ENCODE measurements at regions not wholly inside any gene's neighbourhood (a gene's known extent, or its start where the extent isn't known, plus 50 kb on each side); places are given as distances from the start of the nearest gene placed in this dataset.

GRCh38 chr9:93826905-93827544, 128.1 kb downstream of the BARX1 start:
- no peak overlapping the region for H3K27ac ChIP-seq (ENCODE audit: low read depth, low read length)
- intact Hi-C loops (cut with micrococcal nuclease) = loop anchor here (1.0 to 2.0 kb wide), 2 partner anchors 136 to 386 kb away; no protein-coding TSS in a partner anchor
- H3K4me3 Mint-ChIP-seq = peak overlapping the region in 8 of 10 donors; percentile 36 to 72 (median 43)
- H3K27me3 ChIP-seq (ENCODE audit: control insufficient read depth in 2 of 2, insufficient read depth in 2 of 2, low read length in 2 of 2) = peaks cover 0 to 4% of the 10 kb centered on the region in 2 donors
- peaks cover 3 to 15% (median 12%) of the 10 kb centered on the region in 7 donors for H3K4me1 Mint-ChIP-seq
- H3K9me3 ChIP-seq (ENCODE audit: control insufficient read depth in 2 of 3, low read length in 3 of 3) = no peaks in the 10 kb centered on the region
- DNase-seq (peak in 1 of 9 donors; percentile 3), ATAC-seq (peak; percentile 8)
- H3K27me3 Mint-ChIP-seq = peaks cover 35 to 65% (median 53%) of the 10 kb centered on the region in 5 donors
- H3K36me3 ChIP-seq (ENCODE audit: control insufficient read depth in 2 of 3, insufficient read depth in 3 of 3, low read length in 3 of 3) = no peaks in the 10 kb centered on the region
- H3K4me3 ChIP-seq (ENCODE audit: low read length) = no peak overlapping the region
- peaks cover 0 to 4% (median under 1%) of the 10 kb centered on the region in 11 donors for H3K9me3 Mint-ChIP-seq
- no peak overlapping the region for H3K27ac Mint-ChIP-seq
- ChIA-PET POLR2A (no interaction called here), CTCF (interaction anchor here (2.5 kb wide), 1 partner anchor 136 kb away, joined by 10 read pairs; no protein-coding TSS in a partner anchor)
- no peaks in the 10 kb centered on the region for H3K4me1 ChIP-seq (ENCODE audit: control insufficient read depth in 2 of 2, insufficient read depth in 2 of 2, low read length in 2 of 2)
- H3K36me3 Mint-ChIP-seq = peaks cover 0 to 5% (median 0%) of the 10 kb centered on the region in 5 donors

DNA sequence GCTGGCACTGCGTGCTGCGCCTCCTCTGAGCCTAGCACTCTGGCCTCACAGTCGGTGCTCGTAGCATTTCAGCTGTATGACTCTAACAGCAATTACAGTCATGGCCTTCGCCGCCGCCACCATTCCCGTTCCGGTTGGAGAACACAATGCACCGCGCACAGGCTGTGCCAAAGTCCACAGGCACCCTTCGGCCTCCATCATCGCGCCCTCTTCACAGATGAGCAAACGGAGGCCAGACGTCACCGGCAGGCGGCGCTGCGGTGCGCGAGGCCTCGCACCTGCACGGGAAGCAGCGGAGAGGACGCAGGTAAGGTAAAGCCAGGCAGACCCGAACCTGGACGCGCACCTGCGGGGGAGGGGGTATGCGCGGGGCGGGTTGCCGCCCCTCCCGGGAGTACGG, 128.9 kb downstream of the BARX1 start:
- no peak overlapping the region for H3K4me3 ChIP-seq (ENCODE audit: low read length)
- no peak overlapping the region for H3K27ac Mint-ChIP-seq
- no peaks in the 10 kb centered on the region for H3K9me3 ChIP-seq (ENCODE audit: control insufficient read depth in 2 of 3, low read length in 3 of 3)
- peak; percentile 14 to 55 (median 41) for DNase-seq
- intact Hi-C loops (cut with micrococcal nuclease) = loop anchor here (1.0 to 2.0 kb wide), 2 partner anchors 137 to 387 kb away; no protein-coding TSS in a partner anchor
- H3K9me3 Mint-ChIP-seq = peaks cover 0 to 7% (median 4%) of the 10 kb centered on the region in 11 donors
- peak; percentile 36 for ATAC-seq
- ChIA-PET CTCF (interaction anchor here (1.0 to 2.5 kb wide), 2 partner anchors 136 to 142 kb away, joined by 3 to 10 read pairs; no protein-coding TSS in a partner anchor), POLR2A (no interaction called here)
- peak overlapping the region in 8 of 10 donors; percentile 14 to 72 (median 49) for H3K4me3 Mint-ChIP-seq
- H3K27ac ChIP-seq (ENCODE audit: low read depth, low read length) = no peak overlapping the region
- H3K27me3 ChIP-seq (ENCODE audit: control insufficient read depth in 2 of 2, insufficient read depth in 2 of 2, low read length in 2 of 2) = peaks cover 0 to 4% of the 10 kb centered on the region in 2 donors
- H3K36me3 ChIP-seq (ENCODE audit: control insufficient read depth in 2 of 3, insufficient read depth in 3 of 3, low read length in 3 of 3) = no peaks in the 10 kb centered on the region
- peaks cover 3 to 15% (median 12%) of the 10 kb centered on the region in 7 donors for H3K4me1 Mint-ChIP-seq
- H3K4me1 ChIP-seq (ENCODE audit: control insufficient read depth in 2 of 2, insufficient read depth in 2 of 2, low read length in 2 of 2) = no peaks in the 10 kb centered on the region
- H3K36me3 Mint-ChIP-seq = peaks cover 0 to 5% (median 0%) of the 10 kb centered on the region in 5 donors
- H3K27me3 Mint-ChIP-seq = peaks cover 34 to 73% (median 56%) of the 10 kb centered on the region in 5 donors

DNA sequence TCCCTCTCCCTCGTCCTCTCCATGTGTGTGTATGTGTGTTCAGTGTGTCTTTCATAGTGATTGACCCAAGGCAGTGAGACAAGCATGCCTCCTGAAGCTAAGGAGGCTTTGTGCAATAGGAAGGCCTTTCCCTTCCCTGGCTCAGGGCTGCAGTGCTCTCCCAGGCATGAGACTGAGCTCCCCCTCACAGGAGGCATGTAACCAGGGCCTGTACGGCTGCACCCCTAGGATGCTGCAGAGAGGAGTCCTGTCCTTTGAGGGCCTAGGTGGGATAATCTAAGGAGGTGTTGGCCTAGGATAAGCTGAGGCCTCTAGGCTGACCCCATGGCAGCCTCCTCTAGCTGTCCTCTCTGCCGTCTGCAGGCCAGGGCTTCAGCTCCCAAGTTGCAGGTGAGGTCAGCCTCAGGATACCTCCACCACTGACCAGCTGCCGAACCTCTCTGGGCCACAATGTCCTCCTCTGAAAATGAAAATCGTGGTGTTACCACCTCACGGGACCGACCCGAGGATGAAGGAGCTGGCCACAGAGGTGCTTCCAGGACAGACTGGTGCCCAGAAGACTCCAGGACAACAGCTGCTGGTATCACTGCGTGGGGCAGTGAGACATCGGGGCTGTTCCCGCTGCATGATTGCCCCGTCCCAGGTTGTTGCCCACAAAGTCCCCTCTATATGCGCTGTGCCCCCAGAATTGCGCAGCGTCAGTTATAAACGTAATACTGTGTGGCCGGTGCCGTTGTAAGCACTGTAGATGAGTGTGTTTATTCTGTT, 129.6 kb downstream of the BARX1 start:
- no peaks in the 10 kb centered on the region for H3K9me3 ChIP-seq (ENCODE audit: control insufficient read depth in 2 of 3, low read length in 3 of 3)
- peak overlapping the region in 1 of 10 donors; percentile 60 for H3K4me3 Mint-ChIP-seq
- no peak for DNase-seq

DNA sequence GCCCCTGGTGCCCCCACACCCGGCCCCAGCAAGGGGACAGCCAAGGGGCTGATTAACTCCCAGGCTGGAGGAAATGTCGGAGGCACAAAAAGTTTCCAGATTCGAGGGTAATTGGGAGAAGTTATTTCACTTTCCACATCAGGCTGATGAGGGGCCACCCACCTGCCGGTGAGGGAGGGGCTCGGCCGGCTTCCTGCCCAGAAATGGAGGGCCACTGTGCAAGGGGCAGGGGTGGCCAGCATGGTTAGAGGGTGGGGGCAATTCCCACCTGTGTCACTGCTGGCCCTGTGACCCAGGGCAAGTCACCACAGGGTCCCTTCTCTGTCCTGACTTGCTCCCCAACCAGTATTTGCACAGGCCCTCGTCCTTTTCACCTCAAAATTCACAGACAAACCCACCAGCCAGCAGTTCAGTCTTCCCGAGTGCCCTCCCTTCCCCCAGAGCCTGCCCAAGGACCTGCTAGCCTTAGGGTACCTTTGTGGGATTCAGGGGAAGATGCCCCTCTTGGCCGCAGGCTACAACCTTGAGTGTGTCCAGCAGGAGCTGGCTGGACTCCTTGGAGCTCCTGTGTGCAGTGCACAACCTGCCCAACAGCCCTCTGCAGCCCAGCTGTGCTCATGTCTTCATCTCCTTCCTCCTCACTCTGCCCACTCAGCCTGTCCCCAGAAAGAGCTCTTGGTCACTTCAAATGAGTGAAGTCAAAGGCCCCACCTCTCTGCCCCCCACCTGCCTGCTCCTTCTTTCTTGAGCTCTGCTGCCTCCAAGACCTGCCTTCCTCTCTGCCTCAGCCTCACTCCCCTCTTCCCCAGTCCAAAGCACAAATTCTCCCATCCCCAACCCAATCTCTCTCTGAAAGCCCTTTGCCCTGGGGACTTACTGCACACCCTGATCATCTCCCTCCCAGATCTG, 130.5 kb downstream of the BARX1 start:
- Mint-ChIP-seq H3K27me3 (peaks cover 31 to 78% (median 62%) of the 10 kb centered on the region in 5 donors), H3K36me3 (peaks cover 0 to 5% (median 0%) of the 10 kb centered on the region in 5 donors), H3K4me3 (no peak overlapping the region), H3K27ac (no peak overlapping the region), H3K9me3 (peaks cover 0 to 7% (median 4%) of the 10 kb centered on the region in 11 donors), H3K4me1 (peaks cover 3 to 15% (median 12%) of the 10 kb centered on the region in 7 donors)
- ChIA-PET POLR2A (no interaction called here), CTCF (interaction anchor here (0.6 to 1.0 kb wide), 2 partner anchors 21 to 140 kb away, joined by 3 to 4 read pairs; no protein-coding TSS in a partner anchor)
- Histone ChIP-seq H3K27me3 (ENCODE audit: control insufficient read depth in 2 of 2, insufficient read depth in 2 of 2, low read length in 2 of 2) (peaks cover 0 to 4% of the 10 kb centered on the region in 2 donors), H3K27ac (ENCODE audit: low read depth, low read length) (no peak overlapping the region), H3K4me1 (ENCODE audit: control insufficient read depth in 2 of 2, insufficient read depth in 2 of 2, low read length in 2 of 2) (no peaks in the 10 kb centered on the region), H3K4me3 (ENCODE audit: low read length) (no peak overlapping the region), H3K36me3 (ENCODE audit: control insufficient read depth in 2 of 3, insufficient read depth in 3 of 3, low read length in 3 of 3) (no peaks in the 10 kb centered on the region), H3K9me3 (ENCODE audit: control insufficient read depth in 2 of 3, low read length in 3 of 3) (no peaks in the 10 kb centered on the region)
- no peak for DNase-seq
- ATAC-seq = no peak
- intact Hi-C loops (cut with micrococcal nuclease) = no loop called here

More for the DNA sequence above, 129.6 kb downstream of the BARX1 start:
- CTCF ChIA-PET = interaction anchor here (0.6 to 2.5 kb wide), 3 partner anchors 95 to 141 kb away, joined by 3 to 10 read pairs (median 3); no protein-coding TSS in a partner anchor
- Mint-ChIP-seq H3K4me1 (peaks cover 3 to 15% (median 12%) of the 10 kb centered on the region in 7 donors), H3K27ac (no peak overlapping the region), H3K9me3 (peaks cover 0 to 7% (median 4%) of the 10 kb centered on the region in 11 donors), H3K36me3 (peaks cover 0 to 5% (median 0%) of the 10 kb centered on the region in 5 donors), H3K27me3 (peaks cover 31 to 73% (median 55%) of the 10 kb centered on the region in 5 donors)
- POLR2A ChIA-PET = no interaction called here
- peaks cover 0 to 4% of the 10 kb centered on the region in 2 donors for H3K27me3 ChIP-seq (ENCODE audit: control insufficient read depth in 2 of 2, insufficient read depth in 2 of 2, low read length in 2 of 2)
- no peaks in the 10 kb centered on the region for H3K4me1 ChIP-seq (ENCODE audit: control insufficient read depth in 2 of 2, insufficient read depth in 2 of 2, low read length in 2 of 2)
- intact Hi-C loops (cut with micrococcal nuclease) = loop anchor here (1.0 to 2.0 kb wide), 2 partner anchors 138 to 387 kb away; no protein-coding TSS in a partner anchor
- no peak overlapping the region for H3K27ac ChIP-seq (ENCODE audit: low read depth, low read length)
- H3K4me3 ChIP-seq (ENCODE audit: low read length) = no peak overlapping the region
- no peaks in the 10 kb centered on the region for H3K36me3 ChIP-seq (ENCODE audit: control insufficient read depth in 2 of 3, insufficient read depth in 3 of 3, low read length in 3 of 3)
- ATAC-seq = no peak

- H3K36me3 ChIP-seq (ENCODE audit: control insufficient read depth in 2 of 3, insufficient read depth in 3 of 3, low read length in 3 of 3) = no peaks in the 10 kb centered on the region
- ChIA-PET POLR2A (no interaction called here), CTCF (interaction anchor here (1.3 kb wide), 1 partner anchor 141 kb away, joined by 3 read pairs; no protein-coding TSS in a partner anchor)
- no peak overlapping the region for H3K4me3 ChIP-seq (ENCODE audit: low read length)
- no peak for ATAC-seq
- no peaks in the 10 kb centered on the region for H3K9me3 ChIP-seq (ENCODE audit: control insufficient read depth in 2 of 3, low read length in 3 of 3)
- Mint-ChIP-seq H3K27ac (no peak overlapping the region), H3K9me3 (peaks cover 0 to 7% (median 4%) of the 10 kb centered on the region in 11 donors), H3K4me1 (peaks cover 3 to 13% (median 12%) of the 10 kb centered on the region in 7 donors), H3K4me3 (no peak overlapping the region), H3K36me3 (peaks cover 0 to 5% (median 0%) of the 10 kb centered on the region in 5 donors), H3K27me3 (peaks cover 23 to 72% (median 53%) of the 10 kb centered on the region in 5 donors)
- no peak for DNase-seq
- intact Hi-C loops (cut with micrococcal nuclease) = no loop called here
- no peaks in the 10 kb centered on the region for H3K4me1 ChIP-seq (ENCODE audit: control insufficient read depth in 2 of 2, insufficient read depth in 2 of 2, low read length in 2 of 2)
- peaks cover 0 to 4% of the 10 kb centered on the region in 2 donors for H3K27me3 ChIP-seq (ENCODE audit: control insufficient read depth in 2 of 2, insufficient read depth in 2 of 2, low read length in 2 of 2)
- no peak overlapping the region for H3K27ac ChIP-seq (ENCODE audit: low read depth, low read length)
Measured at GRCh38 chr9:93823245-93824072, 131.7 kb downstream of the BARX1 start.
